Lung (tissue), 11 donors: ENCODE measurements at regions not wholly inside any gene's neighbourhood (a gene's known extent, or its start where the extent isn't known, plus 50 kb on each side); places are given as distances from the start of the nearest gene placed in this dataset.

Experiments
- ATAC-seq: fragments of 200-7000 bp; cut with Tn5 transposase; one replicate; pipeline ENCODE4 v1.9.1; 2020; ENCODE audit warnings: moderate number of reproducible peaks; ENCODE audit not compliant: insufficient read depth, low FRiP score
- DNase-seq, 3 donors: peaks; one replicate each; pipeline ENCODE4 v3.0.0-alpha.2; 2013 to 2017
- H3K27ac ChIP-seq, 2 donors: one replicate each; pipeline ENCODE4 v1.5.1; 2013; ENCODE audit warnings: mild to moderate bottlenecking in 2 of 2, moderate library complexity in 2 of 2, control low read depth in 1 of 2, inconsistent platforms in 1 of 2, low read depth in 1 of 2, low read length in 1 of 2
- H3K27me3 ChIP-seq, 3 donors: one replicate each; pipeline ENCODE4 v1.5.1; 2013; ENCODE audit warnings: low read length in 2 of 3; ENCODE audit not compliant: control insufficient read depth in 3 of 3, insufficient read depth in 3 of 3
- H3K36me3 ChIP-seq, 4 donors: one replicate each; pipeline ENCODE4 v1.5.1; 2013; ENCODE audit warnings: low read length in 4 of 4, mild to moderate bottlenecking in 1 of 4, moderate library complexity in 1 of 4; ENCODE audit not compliant: control insufficient read depth in 4 of 4, insufficient read depth in 4 of 4
- H3K4me1 ChIP-seq, 5 donors: one replicate each; pipeline ENCODE4 v1.5.1; 2013; ENCODE audit warnings: low read length in 5 of 5, mild to moderate bottlenecking in 2 of 5, moderate library complexity in 1 of 5; ENCODE audit not compliant: control insufficient read depth in 5 of 5, insufficient read depth in 5 of 5
- H3K4me3 ChIP-seq: one replicate; pipeline ENCODE4 v1.5.1; 2013; ENCODE audit warnings: mild to moderate bottlenecking, control low read depth, moderate library complexity
- H3K9ac ChIP-seq, 2 donors: one replicate each; pipeline ENCODE4 v1.5.1; 2013; ENCODE audit warnings: low read length in 2 of 2, control low read depth in 1 of 2; ENCODE audit not compliant: insufficient read depth in 1 of 2
- H3K9me3 ChIP-seq, 4 donors: one replicate each; pipeline ENCODE4 v1.5.1; 2013; ENCODE audit warnings: low read length in 3 of 4, mild to moderate bottlenecking in 1 of 4, moderate library complexity in 1 of 4; ENCODE audit not compliant: control insufficient read depth in 4 of 4, insufficient read depth in 3 of 4
- WGBS, 2 donors: extraction: QIAGEN DNeasy Blood & Tissue Kit; methylation state at CpG; one replicate each; pipeline ENCODE4 v1.1.7; 2013; 5-methylcytosine and 5-hydroxymethylcytosine counted together
- TF ChIP-seq, protein P1 (sequence below): IDR thresholded peaks from 2 replicates; pipeline ENCODE4 v1.5.1; 2012; ENCODE audit warnings: mild to moderate bottlenecking; ENCODE audit errors: control extremely low read depth, extremely low read depth
- donor health status: control.
- donor health status: control.
- donor health status: Bipolar disorder and iron deficiency.
- donor health status: healthy.
- donor health status: DM: yes; HTN: yes; CAD: no.

- WGBS, 2 donors, result 90 to 94% methylated on average over 1 of the region's 1 CpG
- Histone ChIP-seq H3K9me3 (no peaks in the 10 kb centered on the region), H3K36me3 (no peaks in the 10 kb centered on the region), H3K27me3 (no peaks in the 10 kb centered on the region), H3K4me1 (peaks cover 0 to under 1% (median 0%) of the 10 kb centered on the region in 5 donors), H3K4me3 (no peak overlapping the region), H3K27ac (no peak overlapping the region), H3K9ac (no peak overlapping the region)
- ATAC-seq, result no peak
- TF ChIP-seq, protein P1, sequence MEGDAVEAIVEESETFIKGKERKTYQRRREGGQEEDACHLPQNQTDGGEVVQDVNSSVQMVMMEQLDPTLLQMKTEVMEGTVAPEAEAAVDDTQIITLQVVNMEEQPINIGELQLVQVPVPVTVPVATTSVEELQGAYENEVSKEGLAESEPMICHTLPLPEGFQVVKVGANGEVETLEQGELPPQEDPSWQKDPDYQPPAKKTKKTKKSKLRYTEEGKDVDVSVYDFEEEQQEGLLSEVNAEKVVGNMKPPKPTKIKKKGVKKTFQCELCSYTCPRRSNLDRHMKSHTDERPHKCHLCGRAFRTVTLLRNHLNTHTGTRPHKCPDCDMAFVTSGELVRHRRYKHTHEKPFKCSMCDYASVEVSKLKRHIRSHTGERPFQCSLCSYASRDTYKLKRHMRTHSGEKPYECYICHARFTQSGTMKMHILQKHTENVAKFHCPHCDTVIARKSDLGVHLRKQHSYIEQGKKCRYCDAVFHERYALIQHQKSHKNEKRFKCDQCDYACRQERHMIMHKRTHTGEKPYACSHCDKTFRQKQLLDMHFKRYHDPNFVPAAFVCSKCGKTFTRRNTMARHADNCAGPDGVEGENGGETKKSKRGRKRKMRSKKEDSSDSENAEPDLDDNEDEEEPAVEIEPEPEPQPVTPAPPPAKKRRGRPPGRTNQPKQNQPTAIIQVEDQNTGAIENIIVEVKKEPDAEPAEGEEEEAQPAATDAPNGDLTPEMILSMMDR, result no peak
- DNase-seq, result no peak
Measured at GRCh38 chr5:96120120-96120519, 158.5 kb upstream of the ELL2 start.

GRCh38 chr5:96117771-96118651 is 156.4 kb upstream of the ELL2 start:
- Histone ChIP-seq H3K4me1 (peaks cover 0 to 3% (median 0%) of the 10 kb centered on the region in 5 donors), H3K27ac (no peak overlapping the region), H3K27me3 (no peaks in the 10 kb centered on the region), H3K36me3 (no peaks in the 10 kb centered on the region), H3K4me3 (no peak overlapping the region), H3K9ac (no peak overlapping the region), H3K9me3 (no peaks in the 10 kb centered on the region)
- ATAC-seq (no peak), DNase-seq (no peak)
- TF ChIP-seq, protein P1, result no peak
- WGBS, 2 donors, result 64 to 70% methylated on average over 3 of the region's 3 CpGs

DNA sequence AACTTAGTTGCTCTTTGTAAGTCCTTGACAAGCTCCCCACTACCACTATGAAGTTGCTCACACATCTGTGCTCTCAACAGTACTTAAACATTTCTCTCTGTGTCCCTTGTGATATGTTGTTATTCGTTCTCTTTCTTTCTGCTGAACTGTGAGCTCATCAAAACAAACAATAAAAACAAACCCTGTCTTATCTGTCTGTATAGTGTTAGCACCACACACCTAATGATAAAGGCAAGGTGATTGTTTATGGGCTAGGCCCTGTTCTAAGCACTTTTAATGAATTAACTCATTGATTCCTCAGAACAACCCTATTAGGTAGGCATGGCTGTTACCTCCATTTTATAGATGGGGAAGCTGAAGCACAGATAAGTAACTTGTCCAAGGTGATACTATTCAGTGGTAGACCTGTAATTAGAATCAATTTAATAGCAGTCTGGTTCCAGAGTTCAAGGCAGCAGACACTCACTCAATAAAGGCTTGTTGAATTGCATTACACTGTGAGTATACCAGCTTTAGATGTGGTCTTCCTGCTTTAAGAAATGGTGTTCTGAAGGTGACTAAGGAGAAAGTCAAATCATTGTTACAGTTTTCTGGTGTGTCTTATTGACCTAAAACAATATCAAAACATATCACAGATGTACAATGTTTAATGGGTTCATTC is 153.6 kb upstream of the ELL2 start:
- Histone ChIP-seq H3K4me1 (peaks cover 0 to 3% (median 0%) of the 10 kb centered on the region in 5 donors), H3K4me3 (no peak overlapping the region), H3K27ac (no peak overlapping the region), H3K9me3 (no peaks in the 10 kb centered on the region), H3K9ac (no peak overlapping the region), H3K27me3 (no peaks in the 10 kb centered on the region), H3K36me3 (no peaks in the 10 kb centered on the region)
- 84 to 96% methylated on average over 1 of the region's 1 CpG for WGBS, 2 donors
- DNase-seq (no peak), ATAC-seq (no peak)
- TF ChIP-seq, protein P1, result no peak
